ENCODE measurements at regions not wholly inside any gene's neighbourhood (a gene's known extent, or its start where the extent isn't known, plus 50 kb on each side); places are given as distances from the start of the nearest gene placed in this dataset.

GRCh38 chr14:22296088-22296487 lies 292.9 kb downstream of the DAD1 start:
- no peak for TF ChIP-seq CTCF (IDR thresholded peaks at IDR 0.05)
- Histone ChIP-seq H3K4me3 (no peak overlapping the region), H3K36me3 (no peaks in the 10 kb centered on the region), H3K4me1 (no peaks in the 10 kb centered on the region), H3K27ac (peak overlapping the region in 1 of 2 donors; percentile 46), H3K27me3 (no peaks in the 10 kb centered on the region), H3K9me3 (no peaks in the 10 kb centered on the region)
- ATAC-seq (peak; percentile 10), DNase-seq (no peak)
- intact Hi-C loops (cut with DNase I): no loop called here

- Histone ChIP-seq H3K36me3 (no peaks in the 10 kb centered on the region), H3K27me3 (no peaks in the 10 kb centered on the region), H3K4me3 (no peak overlapping the region), H3K27ac (no peak overlapping the region), H3K4me1 (no peaks in the 10 kb centered on the region), H3K9me3 (no peaks in the 10 kb centered on the region)
- no peak for ATAC-seq
- no peak for TF ChIP-seq CTCF (IDR thresholded peaks at IDR 0.05)
- DNase-seq: no peak
- intact Hi-C loops (cut with DNase I): no loop called here
These were observed 297.6 kb downstream of the DAD1 start for GRCh38 chr14:22291406-22291805.

GRCh38 chr14:22289570-22289969 lies 299.5 kb downstream of the DAD1 start:
- DNase-seq (no peak), ATAC-seq (peak; percentile 68)
- Histone ChIP-seq H3K27ac (no peak overlapping the region), H3K9me3 (no peaks in the 10 kb centered on the region), H3K4me3 (no peak overlapping the region), H3K36me3 (no peaks in the 10 kb centered on the region), H3K4me1 (no peaks in the 10 kb centered on the region), H3K27me3 (no peaks in the 10 kb centered on the region)
- intact Hi-C loops (cut with DNase I): no loop called here
- TF ChIP-seq CTCF (IDR thresholded peaks at IDR 0.05): no peak

GRCh38 chr14:22285991-22286390 lies 303.0 kb downstream of the DAD1 start:
- Histone ChIP-seq H3K4me3 (no peak overlapping the region), H3K36me3 (no peaks in the 10 kb centered on the region), H3K27me3 (no peaks in the 10 kb centered on the region), H3K27ac (no peak overlapping the region), H3K9me3 (no peaks in the 10 kb centered on the region), H3K4me1 (peaks cover 0 to 22% of the 10 kb centered on the region in 2 donors)
- ATAC-seq (no peak), DNase-seq (no peak)
- intact Hi-C loops (cut with DNase I): no loop called here
- no peak for TF ChIP-seq CTCF (IDR thresholded peaks at IDR 0.05)

GRCh38 chr14:22282949-22283348 lies 306.1 kb downstream of the DAD1 start:
- Histone ChIP-seq H3K27me3 (no peaks in the 10 kb centered on the region), H3K4me3 (no peak overlapping the region), H3K36me3 (no peaks in the 10 kb centered on the region), H3K9me3 (no peaks in the 10 kb centered on the region), H3K4me1 (peaks cover 0 to 22% of the 10 kb centered on the region in 2 donors), H3K27ac (no peak overlapping the region)
- intact Hi-C loops (cut with DNase I): no loop called here
- DNase-seq (no peak), ATAC-seq (no peak)
- TF ChIP-seq CTCF (IDR thresholded peaks at IDR 0.05): no peak

Data from left lung (tissue), 4 donors.